ENCODE measurements at regions not wholly inside any gene's neighbourhood (a gene's known extent, or its start where the extent isn't known, plus 50 kb on each side); places are given as distances from the start of the nearest gene placed in this dataset.

DNA sequence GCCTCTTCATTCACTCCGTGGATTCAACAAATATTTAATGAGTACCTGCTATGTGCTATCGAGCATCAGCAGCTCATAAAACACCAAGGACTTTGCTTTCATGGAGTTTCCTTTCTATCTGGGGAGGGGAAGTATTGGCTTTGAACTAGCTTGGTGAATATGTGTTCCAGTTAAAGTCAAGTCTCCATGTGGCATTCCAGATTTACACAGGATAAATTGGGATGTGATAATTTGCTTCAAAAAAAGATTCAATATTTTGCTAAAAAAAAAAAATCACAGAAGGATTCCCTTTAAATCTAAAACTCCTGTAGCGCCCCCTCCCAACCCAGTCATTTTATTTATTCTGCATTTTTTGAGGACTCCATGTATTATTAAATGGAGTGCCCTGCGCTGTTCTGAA, 346.3 kb upstream of the SLC30A5 start:
- no peaks in the 10 kb centered on the region for H3K27me3 ChIP-seq (ENCODE audit: insufficient read depth)
- TF ChIP-seq, protein P1, sequence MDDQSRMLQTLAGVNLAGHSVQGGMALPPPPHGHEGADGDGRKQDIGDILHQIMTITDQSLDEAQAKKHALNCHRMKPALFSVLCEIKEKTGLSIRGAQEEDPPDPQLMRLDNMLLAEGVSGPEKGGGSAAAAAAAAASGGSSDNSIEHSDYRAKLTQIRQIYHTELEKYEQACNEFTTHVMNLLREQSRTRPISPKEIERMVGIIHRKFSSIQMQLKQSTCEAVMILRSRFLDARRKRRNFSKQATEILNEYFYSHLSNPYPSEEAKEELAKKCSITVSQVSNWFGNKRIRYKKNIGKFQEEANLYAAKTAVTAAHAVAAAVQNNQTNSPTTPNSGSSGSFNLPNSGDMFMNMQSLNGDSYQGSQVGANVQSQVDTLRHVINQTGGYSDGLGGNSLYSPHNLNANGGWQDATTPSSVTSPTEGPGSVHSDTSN (IDR thresholded peaks at IDR 0.05) = no peak
- TF ChIP-seq RAD21 (IDR thresholded peaks at IDR 0.05; ENCODE audit: low read length) = no peak
- no peak for TF ChIP-seq EZH2phosphoT487 (IDR thresholded peaks at IDR 0.05; ENCODE audit: borderline replicate concordance, low read depth)
- TF ChIP-seq, protein P2, sequence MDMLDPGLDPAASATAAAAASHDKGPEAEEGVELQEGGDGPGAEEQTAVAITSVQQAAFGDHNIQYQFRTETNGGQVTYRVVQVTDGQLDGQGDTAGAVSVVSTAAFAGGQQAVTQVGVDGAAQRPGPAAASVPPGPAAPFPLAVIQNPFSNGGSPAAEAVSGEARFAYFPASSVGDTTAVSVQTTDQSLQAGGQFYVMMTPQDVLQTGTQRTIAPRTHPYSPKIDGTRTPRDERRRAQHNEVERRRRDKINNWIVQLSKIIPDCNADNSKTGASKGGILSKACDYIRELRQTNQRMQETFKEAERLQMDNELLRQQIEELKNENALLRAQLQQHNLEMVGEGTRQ (IDR thresholded peaks at IDR 0.05; ENCODE audit: borderline replicate concordance, low read depth, low read length) = no peak
- TF ChIP-seq TAF1 (IDR thresholded peaks at IDR 0.05; ENCODE audit: borderline replicate concordance, low read depth, low read length) = no peak
- TF ChIP-seq SIN3A (IDR thresholded peaks at IDR 0.05; ENCODE audit: borderline replicate concordance, low read depth, low read length) = no peak
- TF ChIP-seq NRF1 (IDR thresholded peaks at IDR 0.05; ENCODE audit: low read depth, low read length) = no peak
- TF ChIP-seq, protein P3, sequence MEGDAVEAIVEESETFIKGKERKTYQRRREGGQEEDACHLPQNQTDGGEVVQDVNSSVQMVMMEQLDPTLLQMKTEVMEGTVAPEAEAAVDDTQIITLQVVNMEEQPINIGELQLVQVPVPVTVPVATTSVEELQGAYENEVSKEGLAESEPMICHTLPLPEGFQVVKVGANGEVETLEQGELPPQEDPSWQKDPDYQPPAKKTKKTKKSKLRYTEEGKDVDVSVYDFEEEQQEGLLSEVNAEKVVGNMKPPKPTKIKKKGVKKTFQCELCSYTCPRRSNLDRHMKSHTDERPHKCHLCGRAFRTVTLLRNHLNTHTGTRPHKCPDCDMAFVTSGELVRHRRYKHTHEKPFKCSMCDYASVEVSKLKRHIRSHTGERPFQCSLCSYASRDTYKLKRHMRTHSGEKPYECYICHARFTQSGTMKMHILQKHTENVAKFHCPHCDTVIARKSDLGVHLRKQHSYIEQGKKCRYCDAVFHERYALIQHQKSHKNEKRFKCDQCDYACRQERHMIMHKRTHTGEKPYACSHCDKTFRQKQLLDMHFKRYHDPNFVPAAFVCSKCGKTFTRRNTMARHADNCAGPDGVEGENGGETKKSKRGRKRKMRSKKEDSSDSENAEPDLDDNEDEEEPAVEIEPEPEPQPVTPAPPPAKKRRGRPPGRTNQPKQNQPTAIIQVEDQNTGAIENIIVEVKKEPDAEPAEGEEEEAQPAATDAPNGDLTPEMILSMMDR (IDR thresholded peaks at IDR 0.05) = no peak
- TF ChIP-seq, protein P4, sequence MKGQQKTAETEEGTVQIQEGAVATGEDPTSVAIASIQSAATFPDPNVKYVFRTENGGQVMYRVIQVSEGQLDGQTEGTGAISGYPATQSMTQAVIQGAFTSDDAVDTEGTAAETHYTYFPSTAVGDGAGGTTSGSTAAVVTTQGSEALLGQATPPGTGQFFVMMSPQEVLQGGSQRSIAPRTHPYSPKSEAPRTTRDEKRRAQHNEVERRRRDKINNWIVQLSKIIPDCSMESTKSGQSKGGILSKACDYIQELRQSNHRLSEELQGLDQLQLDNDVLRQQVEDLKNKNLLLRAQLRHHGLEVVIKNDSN (IDR thresholded peaks at IDR 0.05; ENCODE audit: borderline replicate concordance, low read depth) = no peak
- no peak for TF ChIP-seq GATA2 (CRISPR knock-in tag; IDR thresholded peaks at IDR 0.05)
- TF ChIP-seq JUND (IDR thresholded peaks at IDR 0.05) = no peak
- TF ChIP-seq FOXM1 (IDR thresholded peaks at IDR 0.05; ENCODE audit: low read depth) = no peak
- TF ChIP-seq FOSL2 (IDR thresholded peaks at IDR 0.05; ENCODE audit: borderline replicate concordance, low read depth) = no peak
- TF ChIP-seq GABPA (IDR thresholded peaks at IDR 0.05; ENCODE audit: low read depth) = no peak
- no peak for TF ChIP-seq RFX5 (IDR thresholded peaks at IDR 0.05; ENCODE audit: low read length)
- TF ChIP-seq, protein P5, sequence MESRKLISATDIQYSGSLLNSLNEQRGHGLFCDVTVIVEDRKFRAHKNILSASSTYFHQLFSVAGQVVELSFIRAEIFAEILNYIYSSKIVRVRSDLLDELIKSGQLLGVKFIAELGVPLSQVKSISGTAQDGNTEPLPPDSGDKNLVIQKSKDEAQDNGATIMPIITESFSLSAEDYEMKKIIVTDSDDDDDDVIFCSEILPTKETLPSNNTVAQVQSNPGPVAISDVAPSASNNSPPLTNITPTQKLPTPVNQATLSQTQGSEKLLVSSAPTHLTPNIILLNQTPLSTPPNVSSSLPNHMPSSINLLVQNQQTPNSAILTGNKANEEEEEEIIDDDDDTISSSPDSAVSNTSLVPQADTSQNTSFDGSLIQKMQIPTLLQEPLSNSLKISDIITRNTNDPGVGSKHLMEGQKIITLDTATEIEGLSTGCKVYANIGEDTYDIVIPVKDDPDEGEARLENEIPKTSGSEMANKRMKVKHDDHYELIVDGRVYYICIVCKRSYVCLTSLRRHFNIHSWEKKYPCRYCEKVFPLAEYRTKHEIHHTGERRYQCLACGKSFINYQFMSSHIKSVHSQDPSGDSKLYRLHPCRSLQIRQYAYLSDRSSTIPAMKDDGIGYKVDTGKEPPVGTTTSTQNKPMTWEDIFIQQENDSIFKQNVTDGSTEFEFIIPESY (IDR thresholded peaks at IDR 0.05; ENCODE audit: borderline replicate concordance, low read depth) = no peak
- TF ChIP-seq, protein P6, sequence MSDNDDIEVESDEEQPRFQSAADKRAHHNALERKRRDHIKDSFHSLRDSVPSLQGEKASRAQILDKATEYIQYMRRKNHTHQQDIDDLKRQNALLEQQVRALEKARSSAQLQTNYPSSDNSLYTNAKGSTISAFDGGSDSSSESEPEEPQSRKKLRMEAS (IDR thresholded peaks at IDR 0.05; ENCODE audit: low read depth) = no peak
- no peak for TF ChIP-seq NFIC (IDR thresholded peaks at IDR 0.05; ENCODE audit: borderline replicate concordance)
- no peak for TF ChIP-seq YY1 (IDR thresholded peaks at IDR 0.05; ENCODE audit: low read depth)
- TF ChIP-seq MXI1 (IDR thresholded peaks at IDR 0.05; ENCODE audit: low read depth, low read length) = no peak
- no peak overlapping the region for H2AFZ ChIP-seq (ENCODE audit: low read depth)
- no peak overlapping the region for H3K9ac ChIP-seq
- no peaks in the 10 kb centered on the region for H3K36me3 ChIP-seq (replicated peaks in 1 of 2; ENCODE audit: control insufficient read depth in 1 of 2, insufficient read depth in 2 of 2, low read length in 1 of 2)
- H3K27ac ChIP-seq (ENCODE audit: low read depth in 2 of 2, low read length in 1 of 2) = no peak overlapping the region
- H3K9me3 ChIP-seq = no peaks in the 10 kb centered on the region
- H3K9me2 ChIP-seq = no peaks in the 10 kb centered on the region
- no peak overlapping the region for H3K4me2 ChIP-seq
- DNase-seq = no peak
- no peak overlapping the region for H3K4me3 ChIP-seq (ENCODE audit: low read depth in 2 of 2, low read length in 1 of 2)
- WGBS (ENCODE audit: low lambda C conversion rate) = 59% methylated on average over 4 of the region's 4 CpGs
- CTCF ChIA-PET = interaction anchor here (1.2 kb wide), 1 partner anchor 8 kb away, joined by 4 read pairs; no protein-coding TSS in a partner anchor
- peaks cover 0 to 8% of the 10 kb centered on the region in 2 experiments; a peak in 2 of 4 replicates for H3K4me1 ChIP-seq (ENCODE audit: control insufficient read depth in 1 of 2, insufficient read depth in 2 of 2, low read depth in 1 of 2, low read length in 1 of 2)
- H3K79me2 ChIP-seq (ENCODE audit: insufficient read depth) = no peaks in the 10 kb centered on the region
- POLR2A ChIA-PET = no interaction called here
- H4K20me1 ChIP-seq (ENCODE audit: insufficient read depth) = no peaks in the 10 kb centered on the region
- H3F3A ChIP-seq (replicated peaks; ENCODE audit: insufficient read depth) = no peaks in the 10 kb centered on the region
